ENCODE measurements at regions not wholly inside any gene's neighbourhood (a gene's known extent, or its start where the extent isn't known, plus 50 kb on each side); places are given as distances from the start of the nearest gene placed in this dataset.

DNA sequence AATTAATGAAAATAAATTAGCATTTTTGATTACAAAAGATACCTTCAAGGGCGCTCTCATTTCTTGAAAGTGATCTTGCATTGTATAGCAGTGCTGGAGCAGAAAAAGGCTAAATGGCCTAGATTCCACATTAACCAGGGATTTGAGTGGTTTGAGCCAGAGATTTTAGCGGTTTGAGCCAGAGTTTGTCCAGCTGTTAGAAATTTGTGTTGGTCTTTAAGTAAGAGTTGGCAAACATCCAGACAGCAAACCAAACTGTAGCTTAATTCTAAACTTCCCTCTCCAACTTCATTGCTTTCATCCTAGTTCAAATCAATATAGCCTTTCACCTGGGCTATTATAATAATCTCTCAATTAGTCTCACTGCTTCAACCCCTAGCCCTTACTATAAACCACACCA, 351.7 kb downstream of the IGSF11 start:
- intact Hi-C loops (cut with DNase I; ENCODE audit: low total_unique reads): no loop called here
- no peaks in the 10 kb centered on the region for H3K9me3 ChIP-seq
- H3K27ac ChIP-seq: no peak overlapping the region
- H3K27me3 ChIP-seq: no peaks in the 10 kb centered on the region
- no peak for TF ChIP-seq POLR2AphosphoS5 (IDR thresholded peaks at IDR 0.05)
- no peak for TF ChIP-seq POLR2A (IDR thresholded peaks at IDR 0.05)
- no peak for TF ChIP-seq EP300 (IDR thresholded peaks at IDR 0.05; ENCODE audit: low read depth)
- no peak for TF ChIP-seq CTCF (IDR thresholded peaks at IDR 0.05)
- WGBS, 2 donors (ENCODE audit: low coverage in 1 of 2): 31 to 68% methylated on average over 2 of the region's 2 CpGs
- H3K4me1 ChIP-seq: no peaks in the 10 kb centered on the region
- no peak for DNase-seq
- H3K4me3 ChIP-seq: no peak overlapping the region
- no peaks in the 10 kb centered on the region for H3K36me3 ChIP-seq
- in situ Hi-C loops (cut with MboI; ENCODE audit: low pct_ligation_motif_present in 1 of 4, low pct_unique_long_range_greater_than_20kb in 1 of 4, low sequenced_read_pairs in 3 of 4): no loop called here

DNA sequence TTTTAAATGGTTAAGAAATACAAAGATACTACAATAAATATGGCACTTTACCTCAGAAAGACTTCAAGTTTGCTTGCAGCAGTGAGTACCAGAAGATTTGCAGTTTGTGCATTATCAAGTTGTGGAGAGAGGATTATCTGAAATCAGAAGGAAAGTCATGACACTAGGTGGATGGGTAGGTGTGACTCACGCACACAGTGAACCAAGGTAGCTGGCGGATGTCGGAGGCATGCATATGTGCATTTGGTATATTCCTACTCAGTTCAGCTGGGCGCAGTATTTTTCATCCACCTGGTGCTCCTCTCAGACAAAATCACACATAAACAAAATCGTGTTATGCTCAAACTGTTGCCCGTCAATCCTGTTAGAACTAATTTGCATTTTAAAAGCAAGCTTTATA, 351.0 kb downstream of the IGSF11 start:
- in situ Hi-C loops (cut with MboI; ENCODE audit: low pct_ligation_motif_present in 1 of 4, low pct_unique_long_range_greater_than_20kb in 1 of 4, low sequenced_read_pairs in 3 of 4) (no loop called here), intact Hi-C loops (cut with DNase I; ENCODE audit: low total_unique reads) (no loop called here)
- Histone ChIP-seq H3K9me3 (no peaks in the 10 kb centered on the region), H3K27me3 (no peaks in the 10 kb centered on the region), H3K27ac (no peak overlapping the region), H3K36me3 (no peaks in the 10 kb centered on the region), H3K4me3 (no peak overlapping the region), H3K4me1 (no peaks in the 10 kb centered on the region)
- WGBS, 2 donors (ENCODE audit: low coverage in 1 of 2): 89% methylated on average over 6 of the region's 6 CpGs; no CpG with 5 or more reads in 1 of the 2 donors
- DNase-seq: no peak
- TF ChIP-seq POLR2AphosphoS5 (IDR thresholded peaks at IDR 0.05): no peak
- no peak for TF ChIP-seq EP300 (IDR thresholded peaks at IDR 0.05; ENCODE audit: low read depth)
- no peak for TF ChIP-seq POLR2A (IDR thresholded peaks at IDR 0.05)
- no peak for TF ChIP-seq CTCF (IDR thresholded peaks at IDR 0.05)

GRCh38 chr3:118688396-118688884, 346.2 kb downstream of the IGSF11 start:
- WGBS, 2 donors (ENCODE audit: low coverage in 1 of 2): 29 to 42% methylated on average over 1 to 2 of the region's 2 CpGs
- DNase-seq: no peak

GRCh38 chr3:118692416-118692815, 342.2 kb downstream of the IGSF11 start:
- H3K9me3 ChIP-seq: no peaks in the 10 kb centered on the region
- H3K36me3 ChIP-seq: no peaks in the 10 kb centered on the region
- in situ Hi-C loops (cut with MboI; ENCODE audit: low pct_ligation_motif_present in 1 of 4, low pct_unique_long_range_greater_than_20kb in 1 of 4, low sequenced_read_pairs in 3 of 4) (no loop called here), intact Hi-C loops (cut with DNase I; ENCODE audit: low total_unique reads) (no loop called here)
- H3K4me1 ChIP-seq: no peaks in the 10 kb centered on the region
- TF ChIP-seq EP300 (IDR thresholded peaks at IDR 0.05; ENCODE audit: low read depth) (no peak), CTCF (IDR thresholded peaks at IDR 0.05) (no peak), POLR2AphosphoS5 (IDR thresholded peaks at IDR 0.05) (no peak), POLR2A (IDR thresholded peaks at IDR 0.05) (no peak)
- WGBS, 2 donors (ENCODE audit: low coverage in 1 of 2): 81% methylated on average over 1 of the region's 1 CpG; no CpG with 5 or more reads in 1 of the 2 donors
- no peak overlapping the region for H3K4me3 ChIP-seq
- no peak for DNase-seq
- no peaks in the 10 kb centered on the region for H3K27me3 ChIP-seq
- H3K27ac ChIP-seq: no peak overlapping the region

More at GRCh38 chr3:118688396-118688884, 346.2 kb downstream of the IGSF11 start:
- Histone ChIP-seq H3K36me3 (no peaks in the 10 kb centered on the region), H3K9me3 (no peaks in the 10 kb centered on the region), H3K4me1 (no peaks in the 10 kb centered on the region), H3K4me3 (no peak overlapping the region), H3K27ac (no peak overlapping the region), H3K27me3 (no peaks in the 10 kb centered on the region)
- no peak for TF ChIP-seq POLR2A (IDR thresholded peaks at IDR 0.05)
- no peak for TF ChIP-seq CTCF (IDR thresholded peaks at IDR 0.05)
- no peak for TF ChIP-seq EP300 (IDR thresholded peaks at IDR 0.05; ENCODE audit: low read depth)
- TF ChIP-seq POLR2AphosphoS5 (IDR thresholded peaks at IDR 0.05): no peak
- in situ Hi-C loops (cut with MboI; ENCODE audit: low pct_ligation_motif_present in 1 of 4, low pct_unique_long_range_greater_than_20kb in 1 of 4, low sequenced_read_pairs in 3 of 4) (no loop called here), intact Hi-C loops (cut with DNase I; ENCODE audit: low total_unique reads) (no loop called here)

Measured in transverse colon (tissue), 4 donors.